WERI-Rb-1 (cell line): ENCODE measurements at regions not wholly inside any gene's neighbourhood (a gene's known extent, or its start where the extent isn't known, plus 50 kb on each side); places are given as distances from the start of the nearest gene placed in this dataset.

Experiments
- DNase-seq: peaks from one replicate; pipeline ENCODE4 v3.0.0-alpha.2; 2020
- H3K27ac ChIP-seq: fragments of 250-450 bp; sonication (Bioruptor Pico); 2 replicates; pipeline ENCODE4 v1.5.1; 2020; ENCODE audit warnings: mild to moderate bottlenecking, moderate library complexity
- H3K27me3 ChIP-seq: fragments of 250-450 bp; sonication (Bioruptor Pico); 2 replicates; pipeline ENCODE4 v1.5.1; 2021; ENCODE audit warnings: mild to moderate bottlenecking, low read depth, moderate library complexity; ENCODE audit not compliant: insufficient read depth, severe bottlenecking
- H3K36me3 ChIP-seq: fragments of 250-450 bp; sonication (Bioruptor Pico); 2 replicates; pipeline ENCODE4 v1.5.1; 2020; ENCODE audit warnings: mild to moderate bottlenecking, moderate library complexity
- H3K4me3 ChIP-seq: 2 replicates; pipeline ENCODE4 v1.5.1; 2011; ENCODE audit warnings: low read depth, mild to moderate bottlenecking, control low read depth, low read length
- H3K9me3 ChIP-seq: fragments of 250-450 bp; sonication (Bioruptor Pico); 2 replicates; pipeline ENCODE4 v1.5.1; 2021; ENCODE audit warnings: mild to moderate bottlenecking, moderate library complexity; ENCODE audit not compliant: severe bottlenecking
- CTCF ChIP-seq: IDR thresholded peaks from 2 replicates; pipeline ENCODE4 v1.5.1; 2011; ENCODE audit warnings: low read depth, mild to moderate bottlenecking, control low read depth, inconsistent platforms, low read length

- H3K27ac ChIP-seq = no peak overlapping the region
- no peaks in the 10 kb centered on the region for H3K36me3 ChIP-seq
- H3K4me3 ChIP-seq = no peak overlapping the region
- DNase-seq = no peak
- no peaks in the 10 kb centered on the region for H3K27me3 ChIP-seq
- H3K9me3 ChIP-seq = no peaks in the 10 kb centered on the region
- no peak for TF ChIP-seq CTCF
Measured at GRCh38 chr13:60286707-60287106, 110.3 kb upstream of the TDRD3 start.

DNA sequence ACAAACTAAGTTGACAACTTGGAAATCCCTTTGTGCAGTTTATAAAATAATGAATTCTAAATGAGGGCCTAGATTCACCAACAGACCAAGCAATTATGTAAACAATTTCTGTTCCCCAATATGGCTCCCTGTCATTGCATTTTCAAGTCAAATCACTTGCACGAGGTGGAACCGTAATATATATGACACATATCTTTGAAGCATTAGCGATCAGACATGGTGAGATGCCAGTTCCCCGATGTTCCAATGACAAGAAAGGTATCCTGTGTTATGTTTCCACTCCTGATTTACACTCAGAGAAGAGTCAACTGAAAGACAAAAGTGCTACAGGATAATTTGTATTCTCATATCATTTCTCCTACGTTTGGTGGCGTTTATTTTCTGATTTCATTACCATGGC lies 108.5 kb upstream of the TDRD3 start:
- H3K27me3 ChIP-seq = no peaks in the 10 kb centered on the region
- H3K9me3 ChIP-seq = no peaks in the 10 kb centered on the region
- no peaks in the 10 kb centered on the region for H3K36me3 ChIP-seq
- H3K4me3 ChIP-seq = no peak overlapping the region
- TF ChIP-seq CTCF = no peak
- no peak overlapping the region for H3K27ac ChIP-seq
- DNase-seq = no peak

DNA sequence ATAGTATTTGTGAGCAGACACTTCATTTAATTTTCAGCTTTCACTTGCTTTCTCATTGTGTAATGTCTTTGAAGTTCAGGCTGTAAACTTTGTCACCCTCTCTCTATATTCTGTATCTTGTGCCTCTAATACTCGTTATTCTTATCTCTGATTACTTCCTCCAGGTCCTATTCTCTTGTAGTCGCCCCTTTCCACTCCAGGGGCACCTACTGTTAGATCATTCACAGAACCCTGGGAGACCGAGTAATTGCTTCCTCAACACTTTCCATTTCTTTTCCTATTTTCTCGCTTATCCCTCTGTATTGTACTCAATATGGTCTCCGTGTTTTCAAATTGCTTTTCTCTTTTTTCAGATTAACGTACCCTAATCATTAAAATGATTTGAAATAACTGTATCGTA lies 93.9 kb upstream of the TDRD3 start:
- H3K27ac ChIP-seq = no peak overlapping the region
- no peak for TF ChIP-seq CTCF
- H3K27me3 ChIP-seq = no peaks in the 10 kb centered on the region
- no peaks in the 10 kb centered on the region for H3K9me3 ChIP-seq
- DNase-seq = no peak
- H3K36me3 ChIP-seq = no peaks in the 10 kb centered on the region
- H3K4me3 ChIP-seq = no peak overlapping the region

GRCh38 chr13:60311527-60311926 lies 85.5 kb upstream of the TDRD3 start:
- no peak overlapping the region for H3K27ac ChIP-seq
- no peaks in the 10 kb centered on the region for H3K36me3 ChIP-seq
- no peak for DNase-seq
- H3K4me3 ChIP-seq = no peak overlapping the region
- H3K27me3 ChIP-seq = no peaks in the 10 kb centered on the region
- TF ChIP-seq CTCF = no peak
- H3K9me3 ChIP-seq = no peaks in the 10 kb centered on the region

GRCh38 chr13:60312851-60313505 lies 84.0 kb upstream of the TDRD3 start:
- Histone ChIP-seq H3K36me3 (no peaks in the 10 kb centered on the region), H3K27ac (no peak overlapping the region), H3K4me3 (no peak overlapping the region), H3K9me3 (no peaks in the 10 kb centered on the region), H3K27me3 (no peaks in the 10 kb centered on the region)
- TF ChIP-seq CTCF = no peak
- DNase-seq = peak; percentile 28

- no peak for DNase-seq
- no peaks in the 10 kb centered on the region for H3K9me3 ChIP-seq
- no peaks in the 10 kb centered on the region for H3K36me3 ChIP-seq
- no peak overlapping the region for H3K4me3 ChIP-seq
- no peaks in the 10 kb centered on the region for H3K27me3 ChIP-seq
- TF ChIP-seq CTCF = no peak
- no peak overlapping the region for H3K27ac ChIP-seq
Measured at GRCh38 chr13:60318186-60318585, 78.8 kb upstream of the TDRD3 start.
